ENCODE measurements at regions not wholly inside any gene's neighbourhood (a gene's known extent, or its start where the extent isn't known, plus 50 kb on each side); places are given as distances from the start of the nearest gene placed in this dataset.

GRCh38 chr4:186840222-186840701 lies 116.6 kb upstream of the FAT1 start:
- H3K9me3 Mint-ChIP-seq = peaks cover 0 to 12% (median 6%) of the 10 kb centered on the region in 7 donors
- no peaks in the 10 kb centered on the region for H3K4me1 ChIP-seq (ENCODE audit: control insufficient read depth in 1 of 2, insufficient read depth in 2 of 2, low read length in 2 of 2)
- H3K9ac ChIP-seq (ENCODE audit: insufficient read depth, low read length, poor library complexity, severe bottlenecking) = no peak overlapping the region
- no peaks in the 10 kb centered on the region for H4K20me1 ChIP-seq (ENCODE audit: insufficient read depth, low read length)
- intact Hi-C loops (cut with micrococcal nuclease) = no loop called here
- peaks cover 4 to 6% of the 10 kb centered on the region in 2 donors for H3K9me3 ChIP-seq (replicated peaks in 1 of 2; ENCODE audit: control insufficient read depth in 1 of 2, insufficient read depth in 1 of 2, low read length in 2 of 2)
- no peaks in the 10 kb centered on the region for H3K27me3 Mint-ChIP-seq (ENCODE audit: low read depth in 3 of 3)
- no peak overlapping the region for H3K27ac ChIP-seq (ENCODE audit: low read depth in 1 of 2, low read length in 2 of 2)
- WGBS (ENCODE audit: insufficient coverage) = 88% methylated on average over 7 of the region's 7 CpGs
- DNase-seq = no peak
- H3K4me2 ChIP-seq (replicated peaks; ENCODE audit: extremely low read depth, low read length, poor library complexity, severe bottlenecking) = no peak overlapping the region
- no peaks in the 10 kb centered on the region for H3K79me2 ChIP-seq (ENCODE audit: insufficient read depth, low read length)
- no peak overlapping the region for H3K4me3 Mint-ChIP-seq
- H3K27me3 ChIP-seq (ENCODE audit: control insufficient read depth in 2 of 2, insufficient read depth in 2 of 2, low read length in 2 of 2) = no peaks in the 10 kb centered on the region
- no peak overlapping the region for H3K4me3 ChIP-seq (replicated peaks in 1 of 3; ENCODE audit: low read depth in 2 of 3, low read length in 3 of 3)
- no peak overlapping the region for H2AFZ ChIP-seq (ENCODE audit: insufficient read depth, low read depth, low read length, poor library complexity, severe bottlenecking)
- no peaks in the 10 kb centered on the region for H3K4me1 Mint-ChIP-seq
- H3K36me3 Mint-ChIP-seq = no peaks in the 10 kb centered on the region
- no peak for TF ChIP-seq CTCF (IDR thresholded peaks at IDR 0.05)
- H3K27ac Mint-ChIP-seq = no peak overlapping the region
- no peaks in the 10 kb centered on the region for H3K36me3 ChIP-seq (replicated peaks in 1 of 2; ENCODE audit: control insufficient read depth in 1 of 2, insufficient read depth in 2 of 2, low read length in 2 of 2)

GRCh38 chr4:186840771-186841301 lies 117.2 kb upstream of the FAT1 start:
- Histone ChIP-seq H3K4me2 (replicated peaks; ENCODE audit: extremely low read depth, low read length, poor library complexity, severe bottlenecking) (no peak overlapping the region), H3K79me2 (ENCODE audit: insufficient read depth, low read length) (no peaks in the 10 kb centered on the region), H2AFZ (ENCODE audit: insufficient read depth, low read depth, low read length, poor library complexity, severe bottlenecking) (no peak overlapping the region), H4K20me1 (ENCODE audit: insufficient read depth, low read length) (no peaks in the 10 kb centered on the region), H3K27ac (ENCODE audit: low read depth in 1 of 2, low read length in 2 of 2) (no peak overlapping the region), H3K9me3 (replicated peaks in 1 of 2; ENCODE audit: control insufficient read depth in 1 of 2, insufficient read depth in 1 of 2, low read length in 2 of 2) (peaks cover 4 to 6% of the 10 kb centered on the region in 2 donors), H3K4me1 (ENCODE audit: control insufficient read depth in 1 of 2, insufficient read depth in 2 of 2, low read length in 2 of 2) (no peaks in the 10 kb centered on the region), H3K4me3 (replicated peaks in 1 of 3; ENCODE audit: low read depth in 2 of 3, low read length in 3 of 3) (no peak overlapping the region), H3K27me3 (ENCODE audit: control insufficient read depth in 2 of 2, insufficient read depth in 2 of 2, low read length in 2 of 2) (no peaks in the 10 kb centered on the region), H3K36me3 (replicated peaks in 1 of 2; ENCODE audit: control insufficient read depth in 1 of 2, insufficient read depth in 2 of 2, low read length in 2 of 2) (no peaks in the 10 kb centered on the region), H3K9ac (ENCODE audit: insufficient read depth, low read length, poor library complexity, severe bottlenecking) (no peak overlapping the region)
- H3K27ac Mint-ChIP-seq = no peak overlapping the region
- no peak for DNase-seq
- intact Hi-C loops (cut with micrococcal nuclease) = no loop called here
- H3K4me3 Mint-ChIP-seq = no peak overlapping the region
- H3K4me1 Mint-ChIP-seq = no peaks in the 10 kb centered on the region
- H3K36me3 Mint-ChIP-seq = no peaks in the 10 kb centered on the region
- 88% methylated on average over 21 of the region's 21 CpGs for WGBS (ENCODE audit: insufficient coverage)
- peaks cover 0 to 13% (median 6%) of the 10 kb centered on the region in 7 donors for H3K9me3 Mint-ChIP-seq
- no peaks in the 10 kb centered on the region for H3K27me3 Mint-ChIP-seq (ENCODE audit: low read depth in 3 of 3)
- TF ChIP-seq CTCF (IDR thresholded peaks at IDR 0.05) = no peak
